Mucosa of descending colon (tissue), 3 donors: ENCODE measurements at regions not wholly inside any gene's neighbourhood (a gene's known extent, or its start where the extent isn't known, plus 50 kb on each side); places are given as distances from the start of the nearest gene placed in this dataset.

Experiments
- ATAC-seq: fragments of 200-7000 bp; cut with Tn5 transposase; one replicate; pipeline ENCODE4 v1.9.1; 2020; ENCODE audit warnings: mild to moderate bottlenecking, moderate library complexity
- DNase-seq, 3 donors: peaks; one replicate each; pipeline ENCODE4 v3.0.0-alpha.2; 2020
- H3K36me3 ChIP-seq: fragments of 200-600 bp; one replicate; pipeline ENCODE4 v1.8.0; 2021; ENCODE audit warnings: low read depth, mild to moderate bottlenecking
- H3K4me1 ChIP-seq: fragments of 200-600 bp; one replicate; pipeline ENCODE4 v1.8.0; 2021; ENCODE audit warnings: low read depth, mild to moderate bottlenecking
- H3K4me3 ChIP-seq: fragments of 200-600 bp; one replicate; pipeline ENCODE4 v1.8.0; 2021; ENCODE audit warnings: mild to moderate bottlenecking
- H3K9me3 ChIP-seq: fragments of 200-600 bp; one replicate; pipeline ENCODE4 v1.8.0; 2021; ENCODE audit warnings: mild to moderate bottlenecking
- intact Hi-C, 2 donors: fragments of 100-400 bp; cut with DNase I in 1 of 2; cut with micrococcal nuclease in 1 of 2; formaldehyde crosslinking; loops; one replicate each; pipeline versions ENCODE4 v1.11.0 to v1.11.1; 2022; cut with DNase I, micrococcal nuclease
- TF ChIP-seq, protein P1 (sequence below): fragments of 200-600 bp; IDR thresholded peaks from one replicate; pipeline ENCODE4 v1.8.0; 2022; ENCODE audit warnings: antibody characterized with exemption, mild to moderate bottlenecking
- donor health status: DM: no; HTN: no; CAD: no; lungs with moderate emphysema.
- donor health status: DM: no; HTN: no; CAD: no.
- donor health status: DM: no; HTN: yes; CAD: no.

DNA sequence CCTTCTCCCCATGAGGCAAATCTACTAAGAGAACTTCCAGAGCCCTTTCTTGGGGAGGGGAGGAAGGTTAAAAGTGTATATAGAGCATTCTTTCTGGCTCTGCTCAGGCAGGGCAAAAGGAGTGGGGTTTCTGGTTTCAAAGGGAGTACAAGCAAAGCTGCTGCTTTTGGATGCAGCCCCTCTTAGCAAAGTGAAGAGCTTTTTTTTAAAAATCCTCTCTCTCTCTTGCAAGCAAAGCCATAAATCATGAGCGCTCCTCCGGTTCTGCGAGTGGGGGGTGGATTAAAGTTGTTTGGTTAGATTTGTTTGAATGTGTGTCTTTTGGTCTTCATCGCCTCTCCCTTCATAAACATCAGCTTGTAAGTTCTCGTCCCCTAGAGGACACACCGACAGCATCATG lies 546.6 kb upstream of the TBX3 start:
- Histone ChIP-seq H3K36me3 (no peaks in the 10 kb centered on the region), H3K4me1 (no peaks in the 10 kb centered on the region), H3K4me3 (no peak overlapping the region), H3K9me3 (no peaks in the 10 kb centered on the region)
- intact Hi-C loops = no loop called here
- TF ChIP-seq, protein P1, sequence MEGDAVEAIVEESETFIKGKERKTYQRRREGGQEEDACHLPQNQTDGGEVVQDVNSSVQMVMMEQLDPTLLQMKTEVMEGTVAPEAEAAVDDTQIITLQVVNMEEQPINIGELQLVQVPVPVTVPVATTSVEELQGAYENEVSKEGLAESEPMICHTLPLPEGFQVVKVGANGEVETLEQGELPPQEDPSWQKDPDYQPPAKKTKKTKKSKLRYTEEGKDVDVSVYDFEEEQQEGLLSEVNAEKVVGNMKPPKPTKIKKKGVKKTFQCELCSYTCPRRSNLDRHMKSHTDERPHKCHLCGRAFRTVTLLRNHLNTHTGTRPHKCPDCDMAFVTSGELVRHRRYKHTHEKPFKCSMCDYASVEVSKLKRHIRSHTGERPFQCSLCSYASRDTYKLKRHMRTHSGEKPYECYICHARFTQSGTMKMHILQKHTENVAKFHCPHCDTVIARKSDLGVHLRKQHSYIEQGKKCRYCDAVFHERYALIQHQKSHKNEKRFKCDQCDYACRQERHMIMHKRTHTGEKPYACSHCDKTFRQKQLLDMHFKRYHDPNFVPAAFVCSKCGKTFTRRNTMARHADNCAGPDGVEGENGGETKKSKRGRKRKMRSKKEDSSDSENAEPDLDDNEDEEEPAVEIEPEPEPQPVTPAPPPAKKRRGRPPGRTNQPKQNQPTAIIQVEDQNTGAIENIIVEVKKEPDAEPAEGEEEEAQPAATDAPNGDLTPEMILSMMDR = no peak
- DNase-seq (no peak), ATAC-seq (no peak)

DNA sequence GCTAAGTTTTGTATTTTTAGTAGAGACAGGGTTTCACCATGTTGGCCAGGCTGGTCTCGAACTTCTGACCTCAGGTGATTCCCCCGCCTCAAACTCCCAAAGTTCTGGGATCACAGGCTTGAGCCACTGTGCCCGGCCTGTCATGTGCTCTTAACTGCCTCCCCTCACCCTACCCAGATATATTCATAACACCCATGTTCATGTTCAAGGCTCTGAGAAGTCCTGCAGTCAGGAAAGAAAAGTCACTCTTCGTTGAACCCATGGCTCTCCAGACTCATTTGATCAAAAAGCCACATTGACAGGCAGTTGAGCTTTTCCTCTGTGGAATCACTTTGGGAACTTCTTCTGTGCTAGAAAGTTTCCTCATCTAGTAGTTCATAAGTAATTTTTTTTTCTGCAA lies 545.5 kb upstream of the TBX3 start:
- intact Hi-C loops = no loop called here
- Histone ChIP-seq H3K4me1 (no peaks in the 10 kb centered on the region), H3K36me3 (no peaks in the 10 kb centered on the region), H3K9me3 (no peaks in the 10 kb centered on the region), H3K4me3 (no peak overlapping the region)
- TF ChIP-seq, protein P1 = no peak
- DNase-seq (no peak), ATAC-seq (no peak)

DNA sequence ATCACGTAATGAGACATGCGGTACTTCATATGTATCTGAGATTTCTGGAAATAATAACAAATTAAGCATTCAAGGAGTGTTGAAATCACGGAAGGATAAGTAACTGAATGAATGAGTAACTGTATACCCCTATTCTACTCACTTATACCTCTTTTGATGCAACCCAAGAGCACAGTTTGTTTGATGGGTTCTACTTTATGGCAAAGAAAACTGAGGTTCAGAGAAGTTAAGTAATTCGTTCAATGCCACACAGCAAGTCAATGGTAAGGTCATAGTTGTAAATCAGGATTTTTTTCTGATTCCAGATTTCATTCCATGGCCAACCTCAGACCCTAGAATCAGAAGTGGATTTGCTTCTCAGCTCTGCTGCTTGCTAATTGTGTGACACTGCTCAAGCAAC lies 544.5 kb upstream of the TBX3 start:
- TF ChIP-seq, protein P1 = no peak

DNA sequence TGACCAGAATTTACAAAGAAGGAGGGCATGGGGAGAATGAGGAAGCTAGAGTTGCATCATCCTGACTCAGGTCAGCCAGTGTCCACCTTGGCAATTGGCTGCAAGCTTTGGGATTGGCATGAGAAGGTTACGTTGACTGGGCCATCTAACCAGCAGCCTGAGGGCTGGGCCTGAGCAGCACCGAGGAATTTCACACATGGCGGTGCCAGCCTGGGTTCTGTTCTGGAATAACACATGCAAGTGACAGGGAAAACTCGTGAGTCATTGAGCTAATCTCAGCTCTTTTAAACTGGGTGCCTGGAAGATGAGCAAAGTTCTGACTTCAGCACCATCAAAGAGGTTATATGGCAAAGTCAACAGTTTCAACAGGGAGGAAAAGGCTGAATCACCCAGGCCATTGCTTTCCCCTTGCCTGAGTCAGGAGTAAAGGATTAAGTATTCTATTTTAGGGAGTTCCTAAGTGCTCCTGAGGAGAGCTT lies 543.2 kb upstream of the TBX3 start:
- no peaks in the 10 kb centered on the region for H3K9me3 ChIP-seq
- DNase-seq (no peak), ATAC-seq (no peak)
- TF ChIP-seq, protein P1 = no peak
- intact Hi-C loops = no loop called here
- H3K4me1 ChIP-seq = no peaks in the 10 kb centered on the region
- H3K4me3 ChIP-seq = no peak overlapping the region
- no peaks in the 10 kb centered on the region for H3K36me3 ChIP-seq

More for the DNA sequence above, 544.5 kb upstream of the TBX3 start:
- no peaks in the 10 kb centered on the region for H3K9me3 ChIP-seq
- intact Hi-C loops = no loop called here
- H3K4me3 ChIP-seq = no peak overlapping the region
- ATAC-seq (no peak), DNase-seq (no peak)
- no peaks in the 10 kb centered on the region for H3K36me3 ChIP-seq
- no peaks in the 10 kb centered on the region for H3K4me1 ChIP-seq

DNA sequence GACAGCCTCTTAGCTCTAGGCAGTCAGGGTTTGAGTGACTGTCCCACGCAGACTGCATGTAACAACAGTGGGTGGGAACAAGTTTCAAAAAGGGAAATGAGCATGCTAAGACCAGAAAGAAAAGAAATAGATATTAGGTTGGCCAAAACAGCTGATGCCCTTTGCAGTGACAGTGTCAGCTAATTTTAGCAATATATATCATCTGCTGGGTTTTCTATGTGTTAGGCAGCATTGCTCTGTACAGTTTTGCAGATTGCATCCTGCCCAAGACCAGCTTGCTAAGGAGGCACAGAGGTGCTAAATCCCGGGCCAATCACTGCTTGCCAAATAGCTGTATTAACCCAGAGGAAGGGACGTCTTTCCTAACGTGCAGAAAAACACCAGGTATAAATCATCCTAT lies 541.9 kb upstream of the TBX3 start:
- DNase-seq = no peak
- Histone ChIP-seq H3K4me3 (no peak overlapping the region), H3K9me3 (no peaks in the 10 kb centered on the region), H3K36me3 (no peaks in the 10 kb centered on the region), H3K4me1 (no peaks in the 10 kb centered on the region)
- intact Hi-C loops = no loop called here
- TF ChIP-seq, protein P1 = no peak
- ATAC-seq = no peak

DNA sequence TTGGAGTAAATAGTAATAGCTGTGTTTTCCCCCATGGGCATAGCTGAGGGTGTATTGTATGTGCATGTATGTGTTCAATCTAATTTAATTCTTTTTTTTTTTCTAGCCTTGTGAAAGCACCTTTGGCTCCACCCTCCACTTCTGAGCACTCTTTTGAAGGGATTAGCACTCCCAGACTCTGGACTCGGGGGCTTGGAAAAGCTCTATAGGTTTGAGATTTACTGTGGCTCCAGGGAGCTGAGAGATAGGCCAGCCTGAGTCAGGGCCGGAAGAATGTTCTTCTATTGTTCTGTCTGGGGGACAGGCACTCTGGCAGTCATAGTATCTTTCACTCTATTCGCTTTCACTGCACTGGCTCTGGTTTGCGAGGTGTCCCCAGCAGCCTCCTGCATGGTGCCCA lies 540.0 kb upstream of the TBX3 start:
- Histone ChIP-seq H3K4me1 (no peaks in the 10 kb centered on the region), H3K36me3 (no peaks in the 10 kb centered on the region), H3K4me3 (no peak overlapping the region), H3K9me3 (no peaks in the 10 kb centered on the region)
- intact Hi-C loops = no loop called here
- DNase-seq (no peak), ATAC-seq (no peak)
- TF ChIP-seq, protein P1 = no peak
